B cell (primary cell): ENCODE measurements at regions not wholly inside any gene's neighbourhood (a gene's known extent, or its start where the extent isn't known, plus 50 kb on each side); places are given as distances from the start of the nearest gene placed in this dataset.

Experiments
- ATAC-seq: fragments of 200-7000 bp; cut with Tn5 transposase; one replicate; pipeline ENCODE4 v1.10.0; 2021; ENCODE audit warnings: low read depth, mild to moderate bottlenecking, moderate number of reproducible peaks, moderate library complexity
- CTCF ChIA-PET: fragments of 350-600 bp; sonication (Branson Sonifier 250); formaldehyde crosslinking; loops from one replicate; lab custom pipeline; 2021; ENCODE audit warnings: antibody characterized with exemption, inconsistent platforms; lab: Charles Lee
- POLR2A ChIA-PET: fragments of 350-600 bp; sonication (Branson Sonifier 250); formaldehyde crosslinking; loops from one replicate; lab custom pipeline; 2021; ENCODE audit warnings: antibody characterized with exemption; lab: Charles Lee
- DNase-seq: peaks from one replicate; pipeline ENCODE4 v3.0.0; 2013
- H2AFZ ChIP-seq: 2 replicates; pipeline ENCODE4 v1.6.1; 2012; ENCODE audit warnings: mild to moderate bottlenecking, low read depth, low read length; ENCODE audit not compliant: insufficient read depth, poor library complexity, severe bottlenecking
- H3K27ac ChIP-seq, 2 donors: 1 replicate in 1 of 2; 2 replicates in 1 of 2; pipeline ENCODE4 v1.5.1; 2012 to 2013; ENCODE audit warnings: low read length in 2 of 2, mild to moderate bottlenecking in 2 of 2, moderate library complexity in 1 of 2
- H3K27me3 ChIP-seq, 4 experiments: fragments of 200-600 bp in 1 of 4; sonication (generic) in 1 of 4; replicated peaks in 1 of 4; 1 replicate in 2 of 4; 2 replicates in 2 of 4; pipeline versions ENCODE4 v1.6.1 to v1.7.0; 2013 to 2016; ENCODE audit warnings: low read length in 3 of 4, mild to moderate bottlenecking in 2 of 4, mixed read lengths in 1 of 4, moderate library complexity in 1 of 4; ENCODE audit not compliant: insufficient read depth in 4 of 4, control insufficient read depth in 3 of 4; ENCODE audit errors: control extremely low read depth in 1 of 4
- H3K36me3 ChIP-seq, 2 experiments: replicated peaks in 1 of 2; 1 replicate in 1 of 2; 2 replicates in 1 of 2; pipeline versions ENCODE4 v1.6.1 to v1.7.1; 2013; ENCODE audit warnings: low read length in 1 of 2; ENCODE audit not compliant: insufficient read depth in 2 of 2, control insufficient read depth in 1 of 2; ENCODE audit errors: control extremely low read depth in 1 of 2, extremely low read depth in 1 of 2
- H3K4me1 ChIP-seq, 2 donors: fragments of 200-600 bp in 1 of 2; sonication (generic) in 1 of 2; 1 replicate in 1 of 2; 2 replicates in 1 of 2; pipeline versions ENCODE4 v1.5.1 to v1.6.1; 2013 to 2017; ENCODE audit warnings: low read length in 2 of 2; ENCODE audit not compliant: control insufficient read depth in 2 of 2, insufficient read depth in 2 of 2
- H3K4me2 ChIP-seq: replicated peaks from 2 replicates; pipeline ENCODE3; 2012; ENCODE audit warnings: mild to moderate bottlenecking, low read depth, low read length; ENCODE audit not compliant: poor library complexity, severe bottlenecking
- H3K4me3 ChIP-seq, 5 experiments: fragments of 200-600 bp in 1 of 5; sonication (generic) in 1 of 5; 1 replicate in 3 of 5; 2 replicates in 2 of 5; pipeline versions ENCODE4 v1.5.1 to v1.7.0; 2011 to 2016; ENCODE audit warnings: low read length in 4 of 5, mild to moderate bottlenecking in 4 of 5, low read depth in 2 of 5, control low read depth in 1 of 5, moderate library complexity in 1 of 5; ENCODE audit not compliant: insufficient read depth in 1 of 5; ENCODE audit errors: control extremely low read depth in 1 of 5, extremely low read depth in 1 of 5
- H3K79me2 ChIP-seq: fragments of 200-600 bp; sonication (generic); one replicate; pipeline ENCODE4 v1.6.0; 2016; ENCODE audit warnings: low read length; ENCODE audit not compliant: control insufficient read depth, insufficient read depth
- H3K9ac ChIP-seq: fragments of 200-600 bp; sonication (generic); 2 replicates; pipeline ENCODE4 v1.6.1; 2017; ENCODE audit warnings: mild to moderate bottlenecking, low read length, moderate library complexity
- H3K9me3 ChIP-seq, 3 donors: one replicate each; pipeline versions ENCODE4 v1.6.1 to v1.7.1; 2013; ENCODE audit warnings: low read length in 2 of 3; ENCODE audit not compliant: control insufficient read depth in 2 of 3, insufficient read depth in 1 of 3; ENCODE audit errors: control extremely low read depth in 1 of 3
- H4K20me1 ChIP-seq: 2 replicates; pipeline ENCODE4 v1.6.0; 2012; ENCODE audit warnings: mild to moderate bottlenecking, low read length; ENCODE audit not compliant: insufficient read depth, control insufficient read depth, poor library complexity, severe bottlenecking
- H3K27ac Mint-ChIP-seq: one replicate; pipeline ENCODE4 v1.8.0; 2021; ENCODE audit warnings: mixed read lengths
- H3K27me3 Mint-ChIP-seq: one replicate; pipeline ENCODE4 v1.8.0; 2021; ENCODE audit warnings: mixed read lengths
- H3K4me1 Mint-ChIP-seq: one replicate; pipeline ENCODE4 v1.8.0; 2021; ENCODE audit warnings: mixed read lengths
- H3K4me3 Mint-ChIP-seq: one replicate; pipeline ENCODE4 v1.8.0; 2021; ENCODE audit warnings: mixed read lengths
- H3K9me3 Mint-ChIP-seq: one replicate; pipeline ENCODE4 v1.8.0; 2022; ENCODE audit warnings: mixed read lengths; ENCODE audit not compliant: insufficient read depth
- CTCF ChIP-seq: fragments of 200-600 bp; IDR thresholded peaks from one replicate; pipeline ENCODE4 v1.8.0; 2022; ENCODE audit warnings: antibody characterized with exemption, mild to moderate bottlenecking
- EZH2 ChIP-seq: IDR thresholded peaks from 2 replicates; pipeline ENCODE4 v1.6.1; 2012; ENCODE audit warnings: borderline replicate concordance, low read depth, mild to moderate bottlenecking, moderate library complexity, low read length; ENCODE audit not compliant: insufficient read depth, poor library complexity, severe bottlenecking
- WGBS: methylation state at CpG from one replicate; pipeline ENCODE4 v1.1.5; 2013; ENCODE audit warnings: missing lambda C conversion rate; ENCODE audit not compliant: insufficient coverage; 5-methylcytosine and 5-hydroxymethylcytosine counted together
- intact Hi-C: fragments of 100-400 bp; cut with micrococcal nuclease; formaldehyde crosslinking; loops from one replicate; pipeline ENCODE4 v1.10.0; 2022

GRCh38 chr6:9494864-9495263, 920.0 kb downstream of the TFAP2A start:
- Histone ChIP-seq H3K36me3 (no peaks in the 10 kb centered on the region), H3K4me1 (no peaks in the 10 kb centered on the region), H3K9me3 (no peaks in the 10 kb centered on the region), H3K4me2 (no peak overlapping the region), H3K27ac (no peak overlapping the region), H4K20me1 (no peaks in the 10 kb centered on the region), H3K79me2 (no peaks in the 10 kb centered on the region), H3K27me3 (no peaks in the 10 kb centered on the region), H2AFZ (no peak overlapping the region), H3K9ac (no peak overlapping the region), H3K4me3 (no peak overlapping the region)
- Mint-ChIP-seq H3K9me3 (peaks cover 5% of the 10 kb centered on the region), H3K27ac (no peak overlapping the region), H3K4me1 (no peaks in the 10 kb centered on the region), H3K27me3 (no peaks in the 10 kb centered on the region), H3K4me3 (no peak overlapping the region)
- 70% methylated on average over 1 of the region's 1 CpG for WGBS
- ChIA-PET CTCF (interaction anchor here (0.5 kb wide), 1 partner anchor 573 kb away, joined by 3 read pairs; no protein-coding TSS in a partner anchor), POLR2A (no interaction called here)
- ATAC-seq (no peak), DNase-seq (no peak)
- TF ChIP-seq EZH2 (no peak), CTCF (no peak)
- intact Hi-C loops: no loop called here

- Mint-ChIP-seq H3K27me3 (no peaks in the 10 kb centered on the region), H3K27ac (no peak overlapping the region), H3K4me3 (no peak overlapping the region), H3K9me3 (peaks cover 5% of the 10 kb centered on the region), H3K4me1 (no peaks in the 10 kb centered on the region)
- no peak overlapping the region for H3K4me3 ChIP-seq
- H3K9me3 ChIP-seq: no peaks in the 10 kb centered on the region
- DNase-seq: no peak
- H3K27ac ChIP-seq: no peak overlapping the region
- POLR2A ChIA-PET: no interaction called here
- WGBS: no CpG with 5 or more reads among the region's 3 CpGs
- no peak overlapping the region for H3K9ac ChIP-seq
- no peak for ATAC-seq
- TF ChIP-seq CTCF: no peak
- no peak for TF ChIP-seq EZH2
- no peak overlapping the region for H3K4me2 ChIP-seq
- no peaks in the 10 kb centered on the region for H3K27me3 ChIP-seq
- no peaks in the 10 kb centered on the region for H3K79me2 ChIP-seq
- H3K36me3 ChIP-seq: no peaks in the 10 kb centered on the region
- H3K4me1 ChIP-seq: no peaks in the 10 kb centered on the region
- CTCF ChIA-PET: no interaction called here
- H4K20me1 ChIP-seq: no peaks in the 10 kb centered on the region
- intact Hi-C loops: no loop called here
- H2AFZ ChIP-seq: no peak overlapping the region
These were observed 922.1 kb downstream of the TFAP2A start for GRCh38 chr6:9492790-9493189.
